ENCODE measurements at regions not wholly inside any gene's neighbourhood (a gene's known extent, or its start where the extent isn't known, plus 50 kb on each side); places are given as distances from the start of the nearest gene placed in this dataset.

GRCh38 chr9:85884256-85884655 lies 56.7 kb upstream of the NAA35 start:
- no peak for DNase-seq

- DNase-seq = no peak
Measured at GRCh38 chr9:85890962-85891361, 50.0 kb upstream of the NAA35 start.

Measured in activated CD4-positive, alpha-beta T cell treated with anti-CD3 and anti-CD28 coated beads for 1 hour (primary cell).